DOHH2 (cell line): ENCODE measurements at regions not wholly inside any gene's neighbourhood (a gene's known extent, or its start where the extent isn't known, plus 50 kb on each side); places are given as distances from the start of the nearest gene placed in this dataset.

Experiments used
- H3F3A ChIP-seq: fragments of 200-600 bp; sonication (generic), shearing (Covaris generic); 2 replicates; pipeline ENCODE4 v1.6.0; 2016; ENCODE audit warnings: antibody characterized with exemption, mild to moderate bottlenecking; ENCODE audit not compliant: control insufficient read depth, insufficient read depth
- H3K27ac ChIP-seq: fragments of 200-600 bp; sonication (generic); 2 replicates; pipeline ENCODE4 v1.5.1; 2014; ENCODE audit warnings: low read depth, mild to moderate bottlenecking, low read length, moderate library complexity
- H3K27me3 ChIP-seq: fragments of 200-600 bp; sonication (generic); 2 replicates; pipeline ENCODE4 v1.6.1; 2014; ENCODE audit warnings: mild to moderate bottlenecking, low read length, mixed read lengths; ENCODE audit not compliant: control insufficient read depth
- H3K36me3 ChIP-seq: fragments of 200-600 bp; sonication (generic); 2 replicates; pipeline ENCODE4 v1.6.1; 2014; ENCODE audit warnings: mild to moderate bottlenecking, low read length, moderate library complexity, mixed read lengths; ENCODE audit not compliant: control insufficient read depth
- H3K4me1 ChIP-seq: fragments of 200-600 bp; sonication (generic); 2 replicates; pipeline ENCODE4 v1.6.1; 2014; ENCODE audit warnings: mild to moderate bottlenecking, low read length, mixed read lengths; ENCODE audit not compliant: control insufficient read depth
- H3K4me2 ChIP-seq: fragments of 200-600 bp; sonication (generic); 2 replicates; pipeline ENCODE4 v1.6.0; 2014; ENCODE audit warnings: mild to moderate bottlenecking, low read length, moderate library complexity
- H3K4me3 ChIP-seq: fragments of 200-600 bp; sonication (generic); 2 replicates; pipeline ENCODE4 v1.5.1; 2014; ENCODE audit warnings: mild to moderate bottlenecking, low read length, mixed read lengths
- H3K79me2 ChIP-seq: fragments of 200-600 bp; sonication (generic); 2 replicates; pipeline ENCODE4 v1.6.1; 2014; ENCODE audit warnings: mild to moderate bottlenecking, low read length, mixed read lengths; ENCODE audit not compliant: control insufficient read depth
- H3K9me2 ChIP-seq: fragments of 200-600 bp; sonication (generic); replicated peaks from 2 replicates; pipeline ENCODE4 v1.6.1; 2014; ENCODE audit warnings: mild to moderate bottlenecking, low read length, mixed read lengths; ENCODE audit not compliant: control insufficient read depth
- H3K9me3 ChIP-seq: fragments of 200-600 bp; sonication (generic); 2 replicates; pipeline ENCODE4 v1.6.1; 2014; ENCODE audit warnings: antibody characterized with exemption, low read length, mixed read lengths; ENCODE audit not compliant: control insufficient read depth, insufficient read depth
- H4K20me1 ChIP-seq: fragments of 200-600 bp; sonication (generic); 2 replicates; pipeline ENCODE4 v1.6.0; 2014; ENCODE audit warnings: low read depth, mild to moderate bottlenecking, antibody characterized with exemption, low read length, moderate library complexity; ENCODE audit not compliant: control insufficient read depth, insufficient read depth
- EZH2phosphoT487 ChIP-seq: fragments of 200-600 bp; sonication (generic); IDR thresholded peaks from 2 replicates; pipeline ENCODE4 v1.6.1; 2017; ENCODE audit warnings: borderline replicate concordance, mild to moderate bottlenecking, antibody characterized with exemption, low read length, moderate library complexity, mixed read lengths
- TF ChIP-seq, protein P1 (sequence below): fragments of 200-600 bp; sonication (generic); IDR thresholded peaks from one replicate; pipeline ENCODE4 v1.5.1; 2014; ENCODE audit warnings: antibody characterized with exemption, mild to moderate bottlenecking, low read depth, low read length; ENCODE audit not compliant: poor library complexity, severe bottlenecking

DNA sequence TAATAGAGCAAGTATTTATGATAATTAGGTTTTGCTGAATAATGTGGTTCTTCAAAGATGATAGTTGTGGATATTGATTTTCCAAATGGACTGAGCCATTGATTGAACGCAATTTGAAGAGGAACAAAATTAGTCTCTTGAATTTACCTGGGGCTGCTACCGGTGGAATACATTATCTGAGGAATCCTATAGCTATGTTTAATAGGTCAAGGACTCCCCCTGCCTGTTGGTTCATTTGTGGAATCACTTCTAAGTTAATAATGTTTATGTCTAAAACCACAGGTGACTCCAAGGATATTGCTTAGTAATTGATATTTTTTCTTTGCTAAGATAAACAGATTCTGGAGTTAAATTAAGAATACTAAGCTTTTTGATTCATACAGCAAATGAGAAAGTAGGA lies 576.0 kb upstream of the PABPC4L start:
- TF ChIP-seq, protein P1, sequence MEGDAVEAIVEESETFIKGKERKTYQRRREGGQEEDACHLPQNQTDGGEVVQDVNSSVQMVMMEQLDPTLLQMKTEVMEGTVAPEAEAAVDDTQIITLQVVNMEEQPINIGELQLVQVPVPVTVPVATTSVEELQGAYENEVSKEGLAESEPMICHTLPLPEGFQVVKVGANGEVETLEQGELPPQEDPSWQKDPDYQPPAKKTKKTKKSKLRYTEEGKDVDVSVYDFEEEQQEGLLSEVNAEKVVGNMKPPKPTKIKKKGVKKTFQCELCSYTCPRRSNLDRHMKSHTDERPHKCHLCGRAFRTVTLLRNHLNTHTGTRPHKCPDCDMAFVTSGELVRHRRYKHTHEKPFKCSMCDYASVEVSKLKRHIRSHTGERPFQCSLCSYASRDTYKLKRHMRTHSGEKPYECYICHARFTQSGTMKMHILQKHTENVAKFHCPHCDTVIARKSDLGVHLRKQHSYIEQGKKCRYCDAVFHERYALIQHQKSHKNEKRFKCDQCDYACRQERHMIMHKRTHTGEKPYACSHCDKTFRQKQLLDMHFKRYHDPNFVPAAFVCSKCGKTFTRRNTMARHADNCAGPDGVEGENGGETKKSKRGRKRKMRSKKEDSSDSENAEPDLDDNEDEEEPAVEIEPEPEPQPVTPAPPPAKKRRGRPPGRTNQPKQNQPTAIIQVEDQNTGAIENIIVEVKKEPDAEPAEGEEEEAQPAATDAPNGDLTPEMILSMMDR, result no peak
- Histone ChIP-seq H3K9me2 (no peaks in the 10 kb centered on the region), H3K4me3 (no peak overlapping the region), H3K27ac (no peak overlapping the region), H4K20me1 (no peaks in the 10 kb centered on the region), H3K36me3 (no peaks in the 10 kb centered on the region), H3K4me1 (no peaks in the 10 kb centered on the region), H3F3A (no peaks in the 10 kb centered on the region), H3K79me2 (no peaks in the 10 kb centered on the region), H3K9me3 (peaks cover 5% of the 10 kb centered on the region; the same call in 1 of the 2 replicates), H3K27me3 (no peaks in the 10 kb centered on the region), H3K4me2 (no peak overlapping the region)

DNA sequence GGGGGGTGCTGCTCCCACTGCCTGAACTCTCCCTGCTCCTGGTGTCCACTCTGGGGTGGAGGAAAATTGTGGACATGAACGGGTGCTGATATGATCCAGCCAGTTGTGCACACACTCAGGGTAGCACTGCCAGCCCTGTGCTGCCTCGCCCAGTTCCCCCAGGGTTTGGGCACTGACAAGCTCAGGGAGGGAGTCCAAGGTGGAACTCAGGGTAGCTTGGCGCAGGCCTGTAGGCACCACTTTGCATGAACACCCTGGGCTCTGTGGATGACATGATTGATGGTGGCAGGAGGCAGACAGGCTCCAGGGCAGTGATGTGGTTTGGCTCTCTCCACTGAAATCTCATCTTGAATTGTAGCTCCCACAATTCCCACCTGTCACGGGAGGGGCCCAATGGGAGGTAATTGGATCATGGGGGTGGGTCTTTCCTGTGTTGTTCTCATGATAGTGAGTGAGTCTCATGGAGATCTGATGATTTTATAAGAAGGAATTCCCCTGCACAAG lies 572.0 kb upstream of the PABPC4L start:
- H3F3A ChIP-seq, result no peaks in the 10 kb centered on the region
- no peaks in the 10 kb centered on the region for H3K36me3 ChIP-seq
- no peaks in the 10 kb centered on the region for H3K27me3 ChIP-seq
- peaks cover 5% of the 10 kb centered on the region; the same call in 1 of the 2 replicates for H3K9me3 ChIP-seq
- no peak overlapping the region for H3K4me3 ChIP-seq
- H3K27ac ChIP-seq, result no peak overlapping the region
- H3K4me1 ChIP-seq, result no peaks in the 10 kb centered on the region
- no peaks in the 10 kb centered on the region for H4K20me1 ChIP-seq
- no peaks in the 10 kb centered on the region for H3K9me2 ChIP-seq
- TF ChIP-seq EZH2phosphoT487, result no peak
- TF ChIP-seq, protein P1, result no peak
- H3K79me2 ChIP-seq, result no peaks in the 10 kb centered on the region
- H3K4me2 ChIP-seq, result no peak overlapping the region

DNA sequence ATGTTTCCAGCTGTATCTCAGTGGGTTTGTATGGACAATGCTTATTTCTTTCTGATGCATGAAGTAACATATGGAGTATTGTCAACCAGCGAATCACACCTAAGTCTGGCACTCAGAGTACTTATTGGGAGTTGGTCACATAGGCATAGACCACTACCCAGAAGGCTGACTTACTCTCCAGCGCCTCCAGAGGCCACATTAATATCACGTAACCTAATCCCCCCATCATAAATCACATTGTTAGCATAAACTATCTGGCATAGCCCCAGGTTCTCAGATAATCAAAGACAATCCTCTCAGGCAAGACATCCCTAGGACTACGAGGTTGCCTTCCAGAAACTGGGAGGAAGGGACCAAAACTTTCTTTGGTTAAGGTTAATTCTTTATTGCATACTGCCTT lies 560.5 kb upstream of the PABPC4L start:
- no peak overlapping the region for H3K4me2 ChIP-seq

More for the DNA sequence above, 560.5 kb upstream of the PABPC4L start:
- H3F3A ChIP-seq, result no peaks in the 10 kb centered on the region
- H3K27ac ChIP-seq, result no peak overlapping the region
- H3K9me3 ChIP-seq, result no peaks in the 10 kb centered on the region
- H3K79me2 ChIP-seq, result no peaks in the 10 kb centered on the region
- TF ChIP-seq, protein P1, result peak; percentile 31
- no peak for TF ChIP-seq EZH2phosphoT487
- H3K27me3 ChIP-seq, result no peaks in the 10 kb centered on the region
- H4K20me1 ChIP-seq, result no peaks in the 10 kb centered on the region
- H3K4me3 ChIP-seq, result no peak overlapping the region
- no peaks in the 10 kb centered on the region for H3K4me1 ChIP-seq
- no peaks in the 10 kb centered on the region for H3K36me3 ChIP-seq
- H3K9me2 ChIP-seq, result no peaks in the 10 kb centered on the region
